Glomerular visceral epithelial cell (primary cell): ENCODE measurements at regions not wholly inside any gene's neighbourhood (a gene's known extent, or its start where the extent isn't known, plus 50 kb on each side); places are given as distances from the start of the nearest gene placed in this dataset.

Experiments used
- DNase-seq: peaks from one replicate; pipeline ENCODE4 v3.0.0-alpha.2; 2016; ENCODE audit errors: extremely low spot score

- no peak for DNase-seq
Measured at GRCh38 chr17:70017941-70018340, 57.1 kb upstream of the KCNJ16 start.

GRCh38 chr17:70021726-70022125 is 53.3 kb upstream of the KCNJ16 start:
- DNase-seq, result no peak

GRCh38 chr17:70022175-70022574 is 52.9 kb upstream of the KCNJ16 start:
- no peak for DNase-seq

GRCh38 chr17:70024253-70024652 is 50.8 kb upstream of the KCNJ16 start:
- DNase-seq, result no peak
